ENCODE measurements at regions not wholly inside any gene's neighbourhood (a gene's known extent, or its start where the extent isn't known, plus 50 kb on each side); places are given as distances from the start of the nearest gene placed in this dataset.

DNA sequence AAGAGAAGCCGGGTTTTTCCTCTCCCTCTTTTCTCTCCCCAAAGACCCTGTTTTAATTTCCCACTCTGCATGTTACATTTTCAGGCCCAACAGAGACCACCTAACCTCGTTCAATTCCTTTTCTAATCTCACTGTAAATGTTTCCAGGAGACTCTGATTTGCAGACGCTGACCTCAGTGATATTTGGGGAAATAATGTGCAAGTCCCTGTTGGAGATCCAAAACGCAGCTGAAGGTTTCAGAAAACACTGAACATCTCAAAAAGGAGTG lies 386.6 kb downstream of the NPIPA8 start:
- Histone ChIP-seq H3K4me2 (ENCODE audit: low read depth, low read length) (no peak overlapping the region), H3K9me2 (replicated peaks; ENCODE audit: insufficient read depth, low read length) (no peaks in the 10 kb centered on the region), H3K9ac (ENCODE audit: low read length) (no peak overlapping the region), H3K4me1 (ENCODE audit: low read length) (no peaks in the 10 kb centered on the region), H3K36me3 (replicated peaks; ENCODE audit: insufficient read depth, low read length) (no peaks in the 10 kb centered on the region), H3K9me3 (replicated peaks; ENCODE audit: insufficient read depth, low read length) (no peaks in the 10 kb centered on the region), H3K27me3 (replicated peaks; ENCODE audit: insufficient read depth, low read length) (no peaks in the 10 kb centered on the region), H3K27ac (ENCODE audit: low read length) (no peak overlapping the region), H2AFZ (ENCODE audit: low read length) (no peak overlapping the region), H3K4me3 (ENCODE audit: low read length) (no peak overlapping the region), H3F3A (ENCODE audit: insufficient read depth, low read length) (no peaks in the 10 kb centered on the region), H4K20me1 (ENCODE audit: insufficient read depth, low read length) (no peaks in the 10 kb centered on the region), H3K79me2 (ENCODE audit: low read length) (no peaks in the 10 kb centered on the region)
- DNase-seq, result no peak
- TF ChIP-seq EZH2phosphoT487 (IDR thresholded peaks at IDR 0.05; ENCODE audit: low read length) (no peak), EZH2 (optimal IDR thresholded peaks at IDR 0.05; ENCODE audit: low read depth, low read length) (no peak)
- TF ChIP-seq, protein P1, sequence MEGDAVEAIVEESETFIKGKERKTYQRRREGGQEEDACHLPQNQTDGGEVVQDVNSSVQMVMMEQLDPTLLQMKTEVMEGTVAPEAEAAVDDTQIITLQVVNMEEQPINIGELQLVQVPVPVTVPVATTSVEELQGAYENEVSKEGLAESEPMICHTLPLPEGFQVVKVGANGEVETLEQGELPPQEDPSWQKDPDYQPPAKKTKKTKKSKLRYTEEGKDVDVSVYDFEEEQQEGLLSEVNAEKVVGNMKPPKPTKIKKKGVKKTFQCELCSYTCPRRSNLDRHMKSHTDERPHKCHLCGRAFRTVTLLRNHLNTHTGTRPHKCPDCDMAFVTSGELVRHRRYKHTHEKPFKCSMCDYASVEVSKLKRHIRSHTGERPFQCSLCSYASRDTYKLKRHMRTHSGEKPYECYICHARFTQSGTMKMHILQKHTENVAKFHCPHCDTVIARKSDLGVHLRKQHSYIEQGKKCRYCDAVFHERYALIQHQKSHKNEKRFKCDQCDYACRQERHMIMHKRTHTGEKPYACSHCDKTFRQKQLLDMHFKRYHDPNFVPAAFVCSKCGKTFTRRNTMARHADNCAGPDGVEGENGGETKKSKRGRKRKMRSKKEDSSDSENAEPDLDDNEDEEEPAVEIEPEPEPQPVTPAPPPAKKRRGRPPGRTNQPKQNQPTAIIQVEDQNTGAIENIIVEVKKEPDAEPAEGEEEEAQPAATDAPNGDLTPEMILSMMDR (IDR thresholded peaks at IDR 0.05; ENCODE audit: low read length), result no peak

DNA sequence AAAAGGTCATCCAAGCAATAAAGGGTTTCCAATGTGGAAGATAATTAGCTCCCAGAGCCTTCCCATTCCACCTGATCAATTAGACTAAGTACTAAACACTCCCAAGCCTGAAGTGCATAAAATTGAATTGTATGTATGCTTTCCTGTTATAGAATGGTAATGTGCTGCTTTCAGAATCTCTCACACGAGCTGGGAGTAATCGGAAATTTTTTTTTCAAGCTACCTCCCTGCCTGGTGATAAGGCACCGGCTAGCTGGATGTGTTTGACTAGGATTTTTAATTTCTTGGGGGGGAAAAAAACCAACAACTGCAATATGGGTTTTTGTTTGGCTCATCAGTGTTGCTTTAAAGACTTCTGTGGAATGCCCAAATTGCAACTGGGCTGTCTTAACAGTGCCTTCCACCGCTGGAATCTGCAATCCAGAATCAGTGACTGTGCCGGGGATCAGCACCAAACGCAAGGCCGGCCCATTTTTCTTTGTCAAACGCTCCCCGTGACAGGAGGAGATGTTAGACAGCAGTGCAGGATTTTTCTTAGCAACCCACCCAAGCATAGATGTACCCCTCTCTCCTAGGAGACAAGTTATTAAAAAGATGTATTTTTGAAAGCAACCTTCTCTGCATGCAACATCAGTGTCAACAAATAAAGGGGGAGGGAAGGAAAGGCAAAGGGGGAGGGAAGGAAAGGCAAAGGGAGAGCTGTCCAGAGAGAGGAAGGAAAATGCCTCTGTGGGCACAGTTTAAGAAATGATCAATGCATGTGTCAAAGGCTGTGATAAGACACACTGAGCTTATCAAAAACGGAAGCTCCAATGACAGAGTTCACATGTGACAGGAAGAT lies 387.2 kb downstream of the NPIPA8 start:
- no peaks in the 10 kb centered on the region for H3K9me2 ChIP-seq (replicated peaks; ENCODE audit: insufficient read depth, low read length)
- H3K27ac ChIP-seq (ENCODE audit: low read length), result no peak overlapping the region
- no peak overlapping the region for H3K4me2 ChIP-seq (ENCODE audit: low read depth, low read length)
- no peaks in the 10 kb centered on the region for H3K4me1 ChIP-seq (ENCODE audit: low read length)
- H2AFZ ChIP-seq (ENCODE audit: low read length), result no peak overlapping the region
- H4K20me1 ChIP-seq (ENCODE audit: insufficient read depth, low read length), result no peaks in the 10 kb centered on the region
- no peak for TF ChIP-seq EZH2 (optimal IDR thresholded peaks at IDR 0.05; ENCODE audit: low read depth, low read length)
- H3K27me3 ChIP-seq (replicated peaks; ENCODE audit: insufficient read depth, low read length), result no peaks in the 10 kb centered on the region
- H3K79me2 ChIP-seq (ENCODE audit: low read length), result no peaks in the 10 kb centered on the region
- no peak overlapping the region for H3K9ac ChIP-seq (ENCODE audit: low read length)
- DNase-seq, result no peak
- H3K4me3 ChIP-seq (ENCODE audit: low read length), result no peak overlapping the region
- H3K9me3 ChIP-seq (replicated peaks; ENCODE audit: insufficient read depth, low read length), result no peaks in the 10 kb centered on the region
- H3F3A ChIP-seq (ENCODE audit: insufficient read depth, low read length), result no peaks in the 10 kb centered on the region
- H3K36me3 ChIP-seq (replicated peaks; ENCODE audit: insufficient read depth, low read length), result no peaks in the 10 kb centered on the region

DNA sequence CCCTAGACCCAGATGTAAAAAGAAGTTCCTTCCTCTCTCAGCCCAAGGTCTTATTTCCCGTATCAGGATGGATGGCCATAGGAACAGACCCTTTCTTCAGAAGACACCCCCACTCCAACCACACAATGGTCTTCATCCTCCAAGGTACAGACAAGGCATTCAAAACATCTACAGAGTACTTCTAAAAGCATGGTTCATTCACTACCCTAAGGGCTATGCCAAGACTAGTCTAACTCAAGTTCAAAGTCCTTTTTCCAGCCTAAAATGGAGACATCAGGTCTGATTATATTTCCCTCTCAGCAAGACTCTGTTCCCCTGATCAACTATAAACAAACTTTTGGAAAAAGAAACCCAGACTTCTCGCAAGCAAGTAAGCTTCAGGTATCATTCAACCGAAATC lies 388.9 kb downstream of the NPIPA8 start:
- H2AFZ ChIP-seq (ENCODE audit: low read length), result no peak overlapping the region
- no peak overlapping the region for H3K4me2 ChIP-seq (ENCODE audit: low read depth, low read length)
- TF ChIP-seq, protein P1 (IDR thresholded peaks at IDR 0.05; ENCODE audit: low read length), result no peak
- H4K20me1 ChIP-seq (ENCODE audit: insufficient read depth, low read length), result no peaks in the 10 kb centered on the region
- DNase-seq, result no peak
- no peak overlapping the region for H3K27ac ChIP-seq (ENCODE audit: low read length)
- H3K4me3 ChIP-seq (ENCODE audit: low read length), result no peak overlapping the region
- H3K79me2 ChIP-seq (ENCODE audit: low read length), result no peaks in the 10 kb centered on the region
- no peaks in the 10 kb centered on the region for H3K27me3 ChIP-seq (replicated peaks; ENCODE audit: insufficient read depth, low read length)
- no peaks in the 10 kb centered on the region for H3K36me3 ChIP-seq (replicated peaks; ENCODE audit: insufficient read depth, low read length)
- H3K9me2 ChIP-seq (replicated peaks; ENCODE audit: insufficient read depth, low read length), result no peaks in the 10 kb centered on the region
- H3F3A ChIP-seq (ENCODE audit: insufficient read depth, low read length), result no peaks in the 10 kb centered on the region
- no peaks in the 10 kb centered on the region for H3K9me3 ChIP-seq (replicated peaks; ENCODE audit: insufficient read depth, low read length)
- H3K9ac ChIP-seq (ENCODE audit: low read length), result no peak overlapping the region
- H3K4me1 ChIP-seq (ENCODE audit: low read length), result no peaks in the 10 kb centered on the region

DNA sequence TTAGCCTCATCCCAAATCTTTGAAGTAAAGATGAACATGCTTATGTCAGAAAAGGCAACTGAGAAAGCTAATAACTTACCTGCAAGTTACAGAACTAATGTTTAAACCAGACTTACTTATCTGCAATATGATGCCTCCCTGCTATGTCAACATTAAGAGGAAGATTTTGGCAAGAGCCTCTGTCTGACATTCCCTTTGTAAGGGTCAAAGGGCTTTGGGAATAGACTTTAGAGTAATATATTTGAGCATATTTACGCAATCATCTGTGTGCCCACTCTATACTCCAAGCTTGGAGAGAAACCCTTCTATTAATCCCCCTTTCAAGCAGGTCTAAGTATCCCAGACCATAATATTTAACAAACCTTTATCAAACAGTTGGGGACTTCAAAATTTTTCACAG lies 389.4 kb downstream of the NPIPA8 start:
- no peaks in the 10 kb centered on the region for H3K4me1 ChIP-seq (ENCODE audit: low read length)
- no peak overlapping the region for H3K4me3 ChIP-seq (ENCODE audit: low read length)
- no peak overlapping the region for H3K9ac ChIP-seq (ENCODE audit: low read length)
- DNase-seq, result no peak
- H3K27me3 ChIP-seq (replicated peaks; ENCODE audit: insufficient read depth, low read length), result no peaks in the 10 kb centered on the region
- H3K4me2 ChIP-seq (ENCODE audit: low read depth, low read length), result no peak overlapping the region
- H3F3A ChIP-seq (ENCODE audit: insufficient read depth, low read length), result no peaks in the 10 kb centered on the region
- no peaks in the 10 kb centered on the region for H4K20me1 ChIP-seq (ENCODE audit: insufficient read depth, low read length)
- H2AFZ ChIP-seq (ENCODE audit: low read length), result no peak overlapping the region
- no peak for TF ChIP-seq EZH2phosphoT487 (IDR thresholded peaks at IDR 0.05; ENCODE audit: low read length)
- TF ChIP-seq, protein P1 (IDR thresholded peaks at IDR 0.05; ENCODE audit: low read length), result no peak
- H3K79me2 ChIP-seq (ENCODE audit: low read length), result no peaks in the 10 kb centered on the region
- H3K27ac ChIP-seq (ENCODE audit: low read length), result no peak overlapping the region
- no peaks in the 10 kb centered on the region for H3K9me2 ChIP-seq (replicated peaks; ENCODE audit: insufficient read depth, low read length)
- H3K9me3 ChIP-seq (replicated peaks; ENCODE audit: insufficient read depth, low read length), result no peaks in the 10 kb centered on the region
- no peaks in the 10 kb centered on the region for H3K36me3 ChIP-seq (replicated peaks; ENCODE audit: insufficient read depth, low read length)

All from MM.1S (cell line).